ENCODE measurements at regions not wholly inside any gene's neighbourhood (a gene's known extent, or its start where the extent isn't known, plus 50 kb on each side); places are given as distances from the start of the nearest gene placed in this dataset.

GRCh38 chr1:213820362-213821149, 167.2 kb upstream of the PROX1 start:
- DNase-seq (ENCODE audit: low read depth): no peak
- H3K4me3 ChIP-seq (ENCODE audit: low read depth, low read length): no peak overlapping the region
- TF ChIP-seq CTCF (IDR thresholded peaks at IDR 0.05; ENCODE audit: low read depth, low read length, missing control alignments): no peak

- TF ChIP-seq CTCF (IDR thresholded peaks at IDR 0.05; ENCODE audit: low read depth, low read length, missing control alignments): no peak
- no peak for DNase-seq (ENCODE audit: low read depth)
Observed at GRCh38 chr1:213821175-213821942, 166.4 kb upstream of the PROX1 start.

GRCh38 chr1:213821943-213822334, 165.8 kb upstream of the PROX1 start:
- H3K4me3 ChIP-seq (ENCODE audit: low read depth, low read length): no peak overlapping the region
- no peak for DNase-seq (ENCODE audit: low read depth)
- TF ChIP-seq CTCF (IDR thresholded peaks at IDR 0.05; ENCODE audit: low read depth, low read length, missing control alignments): no peak

More at GRCh38 chr1:213821175-213821942, 166.4 kb upstream of the PROX1 start:
- no peak overlapping the region for H3K4me3 ChIP-seq (ENCODE audit: low read depth, low read length)

DNA sequence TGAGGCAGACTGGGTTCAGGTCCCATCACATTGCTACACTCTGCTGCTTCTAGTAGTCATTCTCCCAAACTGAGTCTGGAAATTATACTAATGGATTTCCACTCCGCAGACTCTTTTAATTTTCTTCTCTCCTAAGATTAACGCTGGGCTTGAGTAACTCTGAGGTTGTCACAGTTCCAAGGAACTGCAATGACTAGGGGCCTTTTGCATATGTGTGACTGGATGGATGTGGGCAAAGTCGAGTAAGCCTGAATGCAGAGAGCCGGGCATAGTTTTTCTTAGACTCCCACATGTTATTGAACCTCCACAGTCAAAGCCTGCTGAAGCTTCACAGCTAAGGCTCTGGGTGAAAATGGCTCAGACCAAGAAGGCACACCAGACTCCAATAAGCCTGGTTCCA, 160.9 kb upstream of the PROX1 start:
- DNase-seq (ENCODE audit: low read depth): no peak
- no peak for TF ChIP-seq CTCF (IDR thresholded peaks at IDR 0.05; ENCODE audit: low read depth, low read length, missing control alignments)
- no peak overlapping the region for H3K4me3 ChIP-seq (ENCODE audit: low read depth, low read length)

DNA sequence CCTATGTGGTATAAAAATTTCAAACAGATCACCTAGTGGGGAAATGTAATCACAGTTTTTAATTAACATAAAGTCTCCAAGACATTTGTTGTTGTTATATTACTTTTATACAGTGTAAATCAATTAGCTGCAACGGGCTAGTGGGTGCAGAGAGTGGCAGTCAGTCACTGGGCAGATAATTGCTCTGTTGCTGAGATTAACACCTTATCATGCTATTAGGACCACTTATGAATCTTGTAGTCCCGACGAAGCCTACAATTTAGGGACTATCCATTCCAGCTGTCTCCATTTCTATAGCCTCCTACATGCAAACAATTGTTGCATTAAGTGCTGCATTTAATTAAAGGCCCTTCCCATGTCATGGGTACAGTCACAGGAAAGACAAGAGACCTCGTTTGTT, 158.9 kb upstream of the PROX1 start:
- TF ChIP-seq CTCF (IDR thresholded peaks at IDR 0.05; ENCODE audit: low read depth, low read length, missing control alignments): no peak
- H3K4me3 ChIP-seq (ENCODE audit: low read depth, low read length): no peak overlapping the region
- DNase-seq (ENCODE audit: low read depth): no peak

DNA sequence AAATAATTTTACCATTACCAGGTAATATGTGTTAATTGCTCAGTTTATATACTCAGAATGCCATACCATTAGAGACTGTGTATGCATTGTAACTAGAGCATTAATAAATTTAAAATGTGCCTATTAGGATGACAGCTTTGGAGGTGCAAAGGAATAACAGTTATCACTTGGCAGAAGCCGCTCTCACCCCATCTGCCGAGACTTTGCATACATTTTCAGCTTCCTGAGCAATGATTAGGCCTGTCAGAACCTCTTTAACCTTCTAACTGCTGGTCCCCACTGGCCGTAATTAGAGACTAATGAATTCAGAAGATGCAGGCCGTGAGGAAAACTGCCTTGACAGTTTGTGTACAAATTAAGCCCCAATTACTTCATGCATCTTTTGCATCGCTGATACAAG, 158.0 kb upstream of the PROX1 start:
- no peak for DNase-seq (ENCODE audit: low read depth)
- no peak for TF ChIP-seq CTCF (IDR thresholded peaks at IDR 0.05; ENCODE audit: low read depth, low read length, missing control alignments)
- H3K4me3 ChIP-seq (ENCODE audit: low read depth, low read length): no peak overlapping the region

Measured in GM12864 (cell line).